ENCODE measurements at regions not wholly inside any gene's neighbourhood (a gene's known extent, or its start where the extent isn't known, plus 50 kb on each side); places are given as distances from the start of the nearest gene placed in this dataset.

DNA sequence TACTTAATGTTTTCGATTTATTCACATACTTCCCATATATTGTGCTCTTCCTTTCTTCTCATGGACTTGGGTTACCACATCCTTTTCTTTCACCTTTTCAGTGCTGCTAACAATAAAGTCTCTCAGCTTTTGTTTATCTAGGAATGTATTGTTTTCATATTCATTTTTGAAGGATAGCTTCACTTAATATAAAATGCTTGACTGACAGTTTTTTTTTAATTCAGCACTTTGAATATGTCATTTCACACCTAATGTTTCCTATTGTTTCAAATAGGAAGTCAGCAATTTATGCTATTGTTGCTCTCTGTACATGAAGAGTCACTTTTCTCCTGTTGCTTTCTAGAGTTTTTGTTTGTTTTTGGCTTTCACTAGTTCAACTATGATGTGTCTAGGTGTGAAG is 738.3 kb upstream of the STXBP6 start:
- TF ChIP-seq CTCF (IDR thresholded peaks at IDR 0.05) = no peak
- no peak for TF ChIP-seq POLR2A (IDR thresholded peaks at IDR 0.05)
